Breast epithelium (tissue), 4 donors: ENCODE measurements at regions not wholly inside any gene's neighbourhood (a gene's known extent, or its start where the extent isn't known, plus 50 kb on each side); places are given as distances from the start of the nearest gene placed in this dataset.

Source experiments
- DNase-seq, 2 donors: peaks; one replicate each; pipeline ENCODE4 v3.0.0-alpha.2; 2019; ENCODE audit warnings: low spot score in 2 of 2
- H3K27ac ChIP-seq, 2 donors: fragments of 200-600 bp; sonication (generic) in 1 of 2; one replicate each; pipeline ENCODE4 v1.5.1; 2016 to 2019; ENCODE audit warnings: mild to moderate bottlenecking in 1 of 2
- H3K27me3 ChIP-seq, 2 donors: fragments of 200-600 bp; sonication (generic) in 1 of 2; one replicate each; pipeline versions ENCODE4 v1.5.1 to v1.6.0; 2017 to 2019; ENCODE audit warnings: control low read depth in 1 of 2, mild to moderate bottlenecking in 1 of 2
- H3K36me3 ChIP-seq: fragments of 200-600 bp; one replicate; pipeline ENCODE4 v1.5.1; 2019
- H3K4me1 ChIP-seq, 2 donors: fragments of 200-600 bp; sonication (generic); one replicate each; pipeline ENCODE4 v1.5.1; 2016 to 2019; ENCODE audit warnings: control low read depth in 1 of 2
- H3K4me3 ChIP-seq, 3 donors: fragments of 200-600 bp; sonication (generic); 1 replicate in 2 of 3; 2 replicates in 1 of 3; pipeline ENCODE4 v1.5.1; 2016 to 2019; ENCODE audit warnings: mild to moderate bottlenecking in 3 of 3, moderate library complexity in 2 of 3
- H3K9me3 ChIP-seq, 2 donors: fragments of 200-600 bp; sonication (generic) in 1 of 2; one replicate each; pipeline ENCODE4 v1.5.1; 2016 to 2019; ENCODE audit warnings: control low read depth in 1 of 2
- POLR2A ChIP-seq: fragments of 450-650 bp; IDR thresholded peaks from one replicate; pipeline ENCODE4 v1.6.1; 2016; ENCODE audit warnings: antibody characterized with exemption, mild to moderate bottlenecking, moderate library complexity
- POLR2AphosphoS5 ChIP-seq, 3 donors: sonication (generic); formaldehyde crosslinking; IDR thresholded peaks; one replicate each; pipeline ENCODE4 v1.6.1; 2017; ENCODE audit warnings: antibody characterized with exemption in 3 of 3
- intact Hi-C: fragments of 100-400 bp; cut with DNase I; formaldehyde crosslinking; loops from one replicate; pipeline ENCODE4 v1.15.1; 2023; ENCODE audit warnings: low total_unique reads
- TF ChIP-seq, protein P1 (sequence below), 3 donors: fragments of 450-650 bp; IDR thresholded peaks; one replicate each; pipeline ENCODE4 v1.5.1; 2016 to 2017; ENCODE audit warnings: antibody characterized with exemption in 3 of 3, mild to moderate bottlenecking in 3 of 3, moderate library complexity in 3 of 3

DNA sequence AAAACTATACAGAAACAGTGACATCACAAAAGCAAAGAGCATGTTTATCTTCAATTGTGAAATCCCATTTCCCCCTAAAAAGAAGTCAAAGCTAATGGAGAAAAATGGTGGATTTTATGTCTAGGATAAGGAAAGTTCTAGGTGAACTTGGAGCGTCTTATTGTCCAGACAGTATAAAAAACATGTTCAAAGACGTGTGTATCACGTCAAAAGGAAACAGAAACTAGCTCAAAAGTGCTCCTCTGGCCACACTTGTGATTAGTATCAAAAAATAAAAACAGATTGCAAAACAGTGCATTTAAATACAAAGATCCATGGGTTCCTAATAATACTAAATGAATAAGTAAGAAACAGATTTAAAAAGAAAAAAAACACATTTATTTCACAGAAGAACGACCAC, 568.9 kb downstream of the ANXA1 start:
- Histone ChIP-seq H3K4me1 (no peaks in the 10 kb centered on the region), H3K27ac (no peak overlapping the region), H3K36me3 (no peaks in the 10 kb centered on the region), H3K9me3 (peaks cover 0 to 8% of the 10 kb centered on the region in 2 donors), H3K27me3 (no peaks in the 10 kb centered on the region), H3K4me3 (no peak overlapping the region)
- TF ChIP-seq POLR2AphosphoS5 (IDR thresholded peaks at IDR 0.05) = no peak
- TF ChIP-seq, protein P1, sequence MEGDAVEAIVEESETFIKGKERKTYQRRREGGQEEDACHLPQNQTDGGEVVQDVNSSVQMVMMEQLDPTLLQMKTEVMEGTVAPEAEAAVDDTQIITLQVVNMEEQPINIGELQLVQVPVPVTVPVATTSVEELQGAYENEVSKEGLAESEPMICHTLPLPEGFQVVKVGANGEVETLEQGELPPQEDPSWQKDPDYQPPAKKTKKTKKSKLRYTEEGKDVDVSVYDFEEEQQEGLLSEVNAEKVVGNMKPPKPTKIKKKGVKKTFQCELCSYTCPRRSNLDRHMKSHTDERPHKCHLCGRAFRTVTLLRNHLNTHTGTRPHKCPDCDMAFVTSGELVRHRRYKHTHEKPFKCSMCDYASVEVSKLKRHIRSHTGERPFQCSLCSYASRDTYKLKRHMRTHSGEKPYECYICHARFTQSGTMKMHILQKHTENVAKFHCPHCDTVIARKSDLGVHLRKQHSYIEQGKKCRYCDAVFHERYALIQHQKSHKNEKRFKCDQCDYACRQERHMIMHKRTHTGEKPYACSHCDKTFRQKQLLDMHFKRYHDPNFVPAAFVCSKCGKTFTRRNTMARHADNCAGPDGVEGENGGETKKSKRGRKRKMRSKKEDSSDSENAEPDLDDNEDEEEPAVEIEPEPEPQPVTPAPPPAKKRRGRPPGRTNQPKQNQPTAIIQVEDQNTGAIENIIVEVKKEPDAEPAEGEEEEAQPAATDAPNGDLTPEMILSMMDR (IDR thresholded peaks at IDR 0.05) = no peak
- no peak for TF ChIP-seq POLR2A
- no peak for DNase-seq
- intact Hi-C loops = loop anchor here (5.0 kb wide), 1 partner anchor 647 kb away; no protein-coding TSS in a partner anchor

GRCh38 chr9:73736270-73736669, 584.6 kb downstream of the ANXA1 start:
- TF ChIP-seq, protein P1 (IDR thresholded peaks at IDR 0.05) = no peak
- TF ChIP-seq POLR2AphosphoS5 (IDR thresholded peaks at IDR 0.05) (no peak), POLR2A (no peak)
- Histone ChIP-seq H3K36me3 (no peaks in the 10 kb centered on the region), H3K9me3 (no peaks in the 10 kb centered on the region), H3K27me3 (no peaks in the 10 kb centered on the region), H3K27ac (no peak overlapping the region), H3K4me1 (no peaks in the 10 kb centered on the region), H3K4me3 (no peak overlapping the region)
- DNase-seq = no peak
- intact Hi-C loops = no loop called here

GRCh38 chr9:73738741-73739530, 587.3 kb downstream of the ANXA1 start:
- TF ChIP-seq POLR2A (no peak), POLR2AphosphoS5 (IDR thresholded peaks at IDR 0.05) (no peak)
- TF ChIP-seq, protein P1 (IDR thresholded peaks at IDR 0.05) = no peak
- Histone ChIP-seq H3K27me3 (no peaks in the 10 kb centered on the region), H3K27ac (no peak overlapping the region), H3K4me1 (no peaks in the 10 kb centered on the region), H3K36me3 (no peaks in the 10 kb centered on the region), H3K4me3 (no peak overlapping the region), H3K9me3 (no peaks in the 10 kb centered on the region)
- DNase-seq = no peak
- intact Hi-C loops = no loop called here

DNA sequence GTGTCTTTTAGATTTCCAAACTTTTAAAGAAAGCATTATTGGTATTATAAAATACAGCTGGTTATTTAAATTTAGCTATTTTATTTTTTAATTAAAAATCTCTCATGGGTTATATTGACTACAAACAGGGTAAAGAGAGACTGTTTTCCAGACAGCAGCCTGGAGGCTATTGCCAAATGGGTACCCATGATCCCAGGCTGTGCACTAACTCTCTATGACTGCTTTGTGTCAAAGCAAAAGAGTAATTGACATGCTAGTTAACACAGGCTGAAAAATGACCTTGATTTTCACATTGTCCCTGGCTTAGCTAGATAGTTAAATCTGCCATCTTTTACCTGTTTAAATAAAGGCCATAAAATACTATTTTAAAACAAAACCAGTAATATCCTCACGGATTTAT, 589.7 kb downstream of the ANXA1 start:
- H3K4me3 ChIP-seq = no peak overlapping the region
- TF ChIP-seq POLR2A (no peak), POLR2AphosphoS5 (IDR thresholded peaks at IDR 0.05) (no peak)
- TF ChIP-seq, protein P1 (IDR thresholded peaks at IDR 0.05) = no peak
- H3K9me3 ChIP-seq = peaks cover 0 to 5% of the 10 kb centered on the region in 2 donors
- H3K36me3 ChIP-seq = no peaks in the 10 kb centered on the region
- no peak for DNase-seq
- intact Hi-C loops = no loop called here
- no peak overlapping the region for H3K27ac ChIP-seq
- H3K27me3 ChIP-seq = no peaks in the 10 kb centered on the region
- no peaks in the 10 kb centered on the region for H3K4me1 ChIP-seq

DNA sequence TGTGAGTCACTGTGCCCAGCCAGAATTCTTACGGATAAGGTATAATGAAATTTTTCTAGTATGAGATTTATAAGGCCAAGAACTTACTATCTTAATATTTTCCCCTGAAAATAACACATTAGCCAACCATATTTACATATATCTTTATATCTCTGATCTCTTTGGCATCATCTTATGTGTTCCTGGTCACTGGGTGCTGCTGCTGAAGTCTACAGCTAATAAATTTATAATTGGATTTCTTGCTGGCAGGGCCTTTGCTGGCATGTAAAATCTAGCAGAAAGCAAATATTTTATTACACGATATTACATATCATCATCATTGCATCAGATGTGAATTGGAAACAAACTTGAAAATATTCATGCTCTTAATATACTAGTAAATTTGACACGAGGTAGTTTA, 590.7 kb downstream of the ANXA1 start:
- intact Hi-C loops = no loop called here
- Histone ChIP-seq H3K27ac (no peak overlapping the region), H3K36me3 (no peaks in the 10 kb centered on the region), H3K4me1 (no peaks in the 10 kb centered on the region), H3K27me3 (no peaks in the 10 kb centered on the region), H3K9me3 (peaks cover 0 to 11% of the 10 kb centered on the region in 2 donors), H3K4me3 (no peak overlapping the region)
- TF ChIP-seq, protein P1 (IDR thresholded peaks at IDR 0.05) = no peak
- no peak for DNase-seq
